GM04503 (cell line): ENCODE measurements at regions not wholly inside any gene's neighbourhood (a gene's known extent, or its start where the extent isn't known, plus 50 kb on each side); places are given as distances from the start of the nearest gene placed in this dataset.
A peak's percentile ranks its signal among the peaks of the same experiment; 100 is the strongest.

Experiments used
- DNase-seq: peaks from one replicate; pipeline ENCODE4 v3.0.0-alpha.2; 2012; ENCODE audit warnings: low read depth

GRCh38 chr6:56863366-56863765 is 91.5 kb upstream of the BEND6 start:
- DNase-seq = peak; percentile 61

DNA sequence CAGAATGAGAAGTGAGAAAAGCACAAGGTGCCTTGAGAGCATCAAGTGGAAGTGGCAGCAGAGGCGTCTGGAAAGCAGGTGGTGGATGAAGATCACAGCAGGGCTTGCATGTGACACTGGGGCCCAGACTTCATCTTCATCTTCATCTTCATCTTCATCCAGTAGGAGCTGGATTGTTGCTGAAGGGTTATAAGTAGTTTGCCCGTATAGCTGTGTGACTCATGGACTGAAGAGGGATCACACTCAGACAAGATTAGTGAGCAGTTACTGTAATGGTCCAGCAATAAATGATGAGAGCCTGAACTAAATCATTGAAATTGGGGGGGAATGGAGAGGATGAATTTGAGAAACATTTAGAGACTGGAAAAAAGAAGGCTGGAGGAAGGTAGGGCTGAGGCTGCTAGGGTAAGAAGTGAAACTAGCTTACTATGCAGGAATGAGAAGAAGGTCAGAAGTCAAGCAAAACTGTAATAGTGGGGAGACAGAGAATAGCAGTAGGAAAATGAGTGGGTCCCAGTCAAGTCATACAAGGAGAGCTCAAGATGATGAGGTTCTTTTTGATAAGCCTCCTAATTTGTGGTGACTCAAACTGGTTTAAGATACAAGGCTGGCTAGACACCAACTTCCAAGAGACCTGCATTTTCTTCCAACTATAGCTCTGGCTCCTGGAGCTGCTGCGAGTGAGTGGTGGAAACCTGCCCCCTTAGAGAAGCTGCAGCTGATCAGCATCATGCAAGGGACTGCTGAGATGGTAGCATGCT is 92.3 kb upstream of the BEND6 start:
- DNase-seq = no peak

GRCh38 chr6:56860475-56860874 is 94.4 kb upstream of the BEND6 start:
- DNase-seq = no peak

GRCh38 chr6:56856036-56856580 is 98.8 kb upstream of the BEND6 start:
- no peak for DNase-seq

DNA sequence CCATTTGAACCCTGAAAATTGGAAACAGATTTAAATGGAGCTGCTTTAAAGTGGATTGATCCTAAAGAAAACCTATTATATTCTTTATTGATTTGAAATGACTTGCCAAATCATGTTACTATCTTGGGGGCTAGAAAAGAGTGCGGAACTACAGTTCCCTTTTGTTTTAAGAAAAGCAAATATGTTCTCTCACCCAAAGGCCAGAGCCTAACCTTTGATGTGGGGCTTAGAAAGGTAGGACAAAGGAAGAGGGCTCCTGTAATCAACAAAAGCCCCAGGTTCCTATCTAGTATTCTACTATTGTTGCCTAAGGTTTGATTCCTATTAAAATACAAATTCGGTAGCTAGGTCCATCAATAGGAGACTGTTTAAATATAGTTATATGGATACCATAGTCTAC is 100.8 kb upstream of the BEND6 start:
- no peak for DNase-seq

DNA sequence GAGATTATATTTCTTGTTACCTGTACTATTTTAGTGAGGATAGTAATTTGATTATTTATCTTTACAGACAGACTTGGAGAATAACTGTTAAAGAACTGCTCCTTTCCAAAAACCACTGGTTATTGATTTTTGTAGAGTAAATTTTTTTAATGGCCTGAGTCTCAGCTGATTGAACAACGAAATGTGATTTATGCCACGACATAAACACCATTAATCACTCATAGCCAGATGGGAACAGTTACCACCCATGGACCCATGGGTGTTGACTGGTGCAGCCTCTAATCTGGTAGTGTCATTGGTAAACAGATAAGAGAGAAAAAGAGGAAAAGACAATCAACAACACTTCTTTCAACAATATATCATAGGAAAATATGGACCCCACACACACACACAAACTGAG is 101.4 kb upstream of the BEND6 start:
- no peak for DNase-seq

DNA sequence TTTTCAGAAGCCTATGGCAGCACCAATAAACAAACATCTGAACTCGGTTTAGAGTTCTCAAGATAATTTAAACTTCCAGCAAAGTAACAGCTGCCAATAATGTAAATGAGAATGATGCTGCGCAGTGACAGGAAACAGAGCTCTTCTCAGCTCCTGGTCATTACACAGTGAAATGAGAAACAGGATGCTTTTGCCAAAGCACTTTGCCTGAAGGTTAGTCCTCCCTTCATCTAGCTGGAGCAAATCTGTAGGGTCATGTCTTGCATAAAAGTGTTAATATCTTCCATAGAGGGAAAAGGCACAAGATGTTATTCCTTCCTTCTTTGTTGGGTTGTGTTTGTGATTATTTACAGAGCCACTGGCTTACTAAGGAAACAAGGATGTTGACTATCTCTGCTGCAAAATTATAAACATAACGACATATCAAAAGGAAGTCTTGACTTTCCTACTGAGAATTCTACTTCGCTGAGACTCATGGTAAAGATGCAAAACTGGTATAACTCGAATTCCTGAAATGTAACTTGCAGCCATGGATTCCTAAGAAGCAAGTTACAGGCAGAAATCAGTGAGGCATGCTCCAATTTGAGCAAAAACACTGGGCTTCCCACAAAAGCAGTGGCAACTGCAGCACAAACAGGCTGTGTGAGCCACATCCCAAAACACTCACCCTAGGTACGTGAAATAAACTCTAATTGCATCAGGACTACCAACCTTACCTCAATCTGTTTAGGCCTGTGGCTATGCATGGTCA is 102.5 kb upstream of the BEND6 start:
- DNase-seq = no peak

DNA sequence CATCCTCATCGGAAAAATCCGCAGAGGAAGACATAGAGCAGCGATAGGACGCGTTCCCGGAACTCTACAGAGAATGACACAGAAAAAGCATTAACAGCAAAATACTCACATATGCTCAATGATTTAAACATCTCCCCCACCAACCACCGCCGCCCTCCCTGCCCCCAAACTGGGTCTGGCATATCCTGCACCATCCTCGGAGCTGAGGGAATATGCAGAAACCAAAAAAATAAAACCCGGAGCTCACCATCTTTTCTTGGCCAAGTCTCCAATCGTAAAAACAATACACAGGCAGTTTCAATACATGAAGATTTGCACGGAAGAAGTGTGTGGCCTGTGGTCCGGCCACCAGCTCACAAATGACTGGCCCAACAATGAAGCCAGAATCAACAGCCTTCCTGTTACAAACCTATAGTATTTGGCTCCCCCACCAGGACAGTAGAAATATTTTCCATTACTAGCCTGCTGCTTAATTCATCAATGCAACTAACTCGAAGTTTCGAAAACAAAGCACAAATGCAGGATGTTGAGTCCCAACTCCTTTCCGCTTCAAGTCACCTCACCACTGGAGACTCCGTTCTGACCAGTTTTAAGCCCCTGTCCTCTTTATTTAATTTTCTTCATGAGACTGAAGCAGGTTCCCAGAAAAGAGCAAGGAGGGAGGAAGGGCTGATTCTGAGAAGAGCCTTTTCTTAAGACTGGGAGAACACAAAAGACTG is 103.2 kb upstream of the BEND6 start:
- peak; percentile 55 for DNase-seq

DNA sequence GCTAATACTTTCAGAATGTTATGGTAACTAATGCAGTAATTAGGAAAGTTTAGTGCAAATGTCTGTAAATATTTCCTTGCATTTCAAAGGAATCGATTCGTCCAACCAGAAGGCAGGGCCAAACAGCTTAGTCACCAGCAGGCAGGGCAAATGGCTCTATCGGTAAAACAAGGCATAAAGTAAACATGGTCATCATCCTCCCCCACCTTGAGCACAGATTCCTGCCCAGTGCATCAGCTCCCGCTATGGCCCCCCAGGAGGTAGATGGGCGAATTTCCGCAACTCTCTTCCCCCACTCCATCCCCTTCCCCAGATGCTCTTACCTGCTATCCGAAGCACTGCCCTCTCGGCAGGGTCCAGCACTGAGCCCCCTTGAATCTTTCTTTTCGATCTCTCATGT is 103.8 kb upstream of the BEND6 start:
- DNase-seq = no peak

DNA sequence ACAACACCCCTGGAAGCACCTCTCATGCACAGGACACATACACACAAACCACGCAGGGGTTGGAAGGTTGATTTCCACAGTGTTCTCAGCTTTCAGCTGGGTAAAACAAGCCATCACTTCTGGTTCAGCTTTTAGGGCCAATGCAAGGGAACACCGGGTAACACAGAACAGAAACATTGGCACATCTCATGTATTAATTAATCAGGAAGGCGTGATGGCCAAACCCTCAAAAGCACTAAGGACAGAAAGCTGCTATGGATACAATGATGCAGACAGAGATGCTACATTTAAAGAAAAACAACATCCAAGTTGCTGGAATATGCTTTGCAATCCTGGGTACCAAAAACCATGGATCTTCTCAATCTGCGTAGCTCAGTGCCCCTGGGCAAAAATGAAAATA is 104.3 kb upstream of the BEND6 start:
- no peak for DNase-seq

- no peak for DNase-seq
Measured at GRCh38 chr6:56849896-56850295, 105.0 kb upstream of the BEND6 start.

DNA sequence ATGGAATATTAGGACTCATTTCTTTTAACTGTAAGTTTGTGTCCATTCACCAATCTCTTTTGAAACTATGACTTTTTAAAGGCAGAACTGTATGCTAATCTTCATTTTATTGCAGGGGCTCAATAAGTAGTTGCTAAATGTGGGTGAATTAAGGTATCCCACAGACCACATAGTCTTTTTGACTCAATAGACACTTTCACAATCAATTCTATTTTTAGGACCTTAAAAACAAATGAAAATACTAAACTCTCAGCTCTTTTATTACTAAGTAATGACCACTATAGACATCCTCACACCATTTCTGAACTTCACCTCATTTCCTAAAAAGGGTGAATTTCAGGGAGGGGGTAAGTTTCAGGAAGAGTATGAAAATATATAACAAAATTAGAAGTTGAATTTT is 106.8 kb upstream of the BEND6 start:
- no peak for DNase-seq

GRCh38 chr6:56845032-56845431 is 109.9 kb upstream of the BEND6 start:
- DNase-seq = no peak

GRCh38 chr6:56843476-56844349 is 111.2 kb upstream of the BEND6 start:
- no peak for DNase-seq

DNA sequence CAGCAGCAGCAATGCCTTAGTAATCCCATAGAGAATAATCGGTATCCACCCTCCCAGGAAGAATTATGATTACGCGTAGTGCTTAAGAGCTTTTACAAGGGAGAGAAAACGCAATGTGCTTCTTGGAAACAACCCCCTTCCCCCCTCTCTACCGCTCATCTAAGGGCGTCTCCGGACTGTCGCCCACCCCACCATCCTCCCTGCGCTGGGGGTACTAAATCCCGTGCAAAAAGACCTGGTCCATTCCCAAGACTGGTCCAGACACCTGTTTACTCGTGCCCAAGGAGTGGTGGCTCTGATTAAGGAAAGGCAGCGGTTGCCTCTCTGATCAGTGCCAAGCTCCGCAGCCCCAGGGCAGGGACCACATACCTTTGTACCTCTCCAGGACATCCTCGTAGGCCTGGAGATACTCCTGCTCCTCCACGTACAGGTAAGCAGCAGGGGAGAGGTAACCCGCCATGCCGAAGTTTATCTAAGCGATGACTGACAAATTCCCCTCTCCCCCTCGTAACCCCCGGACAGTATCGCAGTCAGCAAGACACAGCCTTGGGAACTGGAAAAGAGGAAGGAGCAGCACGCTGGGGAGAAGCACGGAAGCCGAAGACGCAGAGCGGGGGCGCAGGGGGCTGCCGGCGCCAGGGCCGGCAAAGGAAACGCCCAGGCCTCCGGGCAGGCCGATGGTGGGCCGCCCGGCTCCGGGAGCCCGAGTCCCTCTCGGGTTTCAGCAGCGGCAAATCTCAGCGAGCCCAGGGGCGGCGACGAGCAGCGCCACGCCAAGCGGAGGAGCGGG is 112.0 kb upstream of the BEND6 start:
- DNase-seq = no peak

GRCh38 chr6:56841751-56842150 is 113.2 kb upstream of the BEND6 start:
- no peak for DNase-seq

GRCh38 chr6:56841381-56841749 is 113.5 kb upstream of the BEND6 start:
- DNase-seq = no peak

DNA sequence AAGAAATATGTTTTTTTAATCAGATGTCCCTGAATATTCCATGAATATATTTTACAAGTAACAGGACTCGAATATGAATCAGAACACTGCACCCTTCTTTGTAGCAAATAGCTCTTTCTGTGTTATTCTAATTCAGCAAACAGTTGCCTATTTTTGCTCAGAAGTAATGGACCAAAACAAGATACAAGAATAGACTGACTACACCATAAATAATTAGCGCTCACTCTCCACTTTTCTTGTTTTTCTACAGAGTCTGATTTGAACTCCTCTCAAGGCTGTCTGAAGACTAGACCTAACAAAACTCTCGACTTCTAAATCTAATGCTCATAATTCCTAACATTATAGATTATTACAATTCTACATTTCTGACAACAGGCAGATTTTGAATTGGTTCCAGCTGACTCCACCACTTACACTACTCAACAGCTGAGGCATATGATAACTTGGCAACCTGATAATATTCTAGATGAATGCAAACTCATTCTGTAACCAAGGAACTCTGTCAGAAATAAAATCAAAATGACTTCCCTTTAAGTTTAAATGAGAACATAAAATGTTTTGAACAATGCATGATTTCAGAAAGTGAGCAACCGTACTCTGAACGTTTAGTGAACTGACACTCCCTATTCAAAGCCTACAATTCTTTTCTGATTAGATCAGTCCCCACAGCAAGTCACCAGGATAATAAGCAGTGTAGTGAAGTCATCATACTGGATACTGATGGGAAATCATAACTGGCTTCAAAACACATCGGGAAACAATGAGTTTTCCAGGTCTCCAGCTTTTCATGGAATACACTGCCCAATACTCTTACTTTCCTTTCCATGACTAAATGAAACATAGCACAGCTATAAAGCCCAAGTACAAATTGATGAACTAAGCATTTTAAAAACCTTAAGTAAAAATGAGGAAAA is 114.2 kb upstream of the BEND6 start:
- DNase-seq = peak; percentile 71

DNA sequence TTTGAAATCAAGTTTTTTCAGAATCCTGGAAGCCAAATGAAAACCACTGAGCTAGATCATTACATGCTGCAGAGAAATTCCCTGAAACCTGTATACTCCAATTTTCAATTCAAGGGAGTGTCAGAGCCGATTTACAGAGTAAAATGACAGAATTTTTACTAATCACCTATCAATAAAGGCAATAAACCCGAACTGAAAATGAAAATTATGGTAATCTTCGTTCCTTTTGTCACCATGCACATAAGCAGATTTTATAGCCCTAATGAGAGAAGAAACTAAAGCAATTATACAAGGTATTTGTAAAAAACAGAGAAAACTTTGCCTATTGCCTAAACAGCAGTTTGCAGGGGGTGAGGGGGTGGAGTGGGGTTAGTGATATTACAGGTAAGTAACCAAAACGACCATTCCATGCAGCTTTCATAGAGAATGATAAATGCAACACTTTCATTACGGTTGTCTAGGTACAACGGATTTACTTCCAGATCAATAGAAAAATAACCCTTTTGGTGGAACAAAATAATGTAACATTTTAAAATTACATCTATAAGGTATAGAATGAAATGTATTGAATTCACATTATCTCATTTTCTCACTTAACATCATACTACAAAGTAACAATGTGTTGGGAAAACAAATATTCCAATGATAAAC is 115.2 kb upstream of the BEND6 start:
- DNase-seq = no peak
